Neural cell (in vitro differentiated cells): ENCODE measurements at regions not wholly inside any gene's neighbourhood (a gene's known extent, or its start where the extent isn't known, plus 50 kb on each side); places are given as distances from the start of the nearest gene placed in this dataset.

Experiments used
- CTCF ChIP-seq: fragments of 450-650 bp; IDR thresholded peaks from 2 replicates; pipeline ENCODE4 v1.5.1; 2014; ENCODE audit warnings: antibody characterized with exemption, mild to moderate bottlenecking, moderate library complexity; ENCODE audit not compliant: poor library complexity, severe bottlenecking
- EP300 ChIP-seq: fragments of 450-650 bp; conservative IDR thresholded peaks from 2 replicates; pipeline ENCODE4 v1.6.1; 2014; ENCODE audit warnings: antibody characterized with exemption, mild to moderate bottlenecking, moderate library complexity; ENCODE audit not compliant: poor library complexity, severe bottlenecking
- POLR2AphosphoS5 ChIP-seq: IDR thresholded peaks from 2 replicates; pipeline ENCODE4 v1.6.1; 2012
- RAD21 ChIP-seq: fragments of 450-650 bp; conservative IDR thresholded peaks from 2 replicates; pipeline ENCODE4 v1.6.1; 2014; ENCODE audit warnings: antibody characterized with exemption, mild to moderate bottlenecking, moderate library complexity
- TAF1 ChIP-seq: IDR thresholded peaks from 2 replicates; pipeline ENCODE4 v1.6.1; 2012; ENCODE audit warnings: low read depth

DNA sequence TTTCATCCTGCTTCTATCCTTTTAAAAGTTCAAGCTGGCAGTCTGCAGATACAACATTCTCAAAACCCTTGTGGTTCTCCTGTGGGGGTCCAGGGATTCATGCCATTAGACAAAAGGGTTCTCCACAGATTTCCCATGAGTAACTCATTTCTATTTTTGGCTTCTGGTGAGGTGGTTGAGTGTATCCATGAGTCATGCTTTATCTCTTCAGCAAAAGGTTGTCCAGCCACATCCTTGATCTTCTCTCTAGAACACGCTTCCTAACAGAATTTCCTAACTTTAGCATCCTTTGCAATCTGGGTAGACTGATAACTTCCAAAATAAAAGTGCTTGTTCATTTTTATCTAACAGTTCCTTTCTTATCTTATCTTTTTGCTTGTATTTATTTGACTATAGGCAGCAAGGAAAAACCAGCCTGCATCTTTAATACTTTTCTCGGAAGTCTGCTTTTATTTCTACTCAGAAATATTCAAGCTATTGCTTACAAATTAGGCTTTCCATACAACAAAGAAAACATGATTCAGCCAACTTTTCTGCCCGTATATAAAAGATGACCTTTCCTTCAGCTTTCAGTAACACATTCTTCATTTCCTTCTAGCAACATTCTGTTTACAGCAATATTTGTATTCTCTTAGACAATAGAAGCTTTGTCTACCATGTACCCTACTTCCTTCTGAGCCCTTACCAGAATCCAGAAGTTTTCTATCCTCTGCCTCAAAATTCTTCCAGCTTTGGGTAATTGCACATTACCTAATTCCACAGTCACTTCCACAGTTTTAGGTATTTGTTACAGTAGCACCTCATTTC lies 79.3 kb upstream of the IL6 start:
- TF ChIP-seq CTCF, result no peak
- no peak for TF ChIP-seq POLR2AphosphoS5
- no peak for TF ChIP-seq EP300
- TF ChIP-seq TAF1, result no peak
- no peak for TF ChIP-seq RAD21
